ENCODE measurements at regions not wholly inside any gene's neighbourhood (a gene's known extent, or its start where the extent isn't known, plus 50 kb on each side); places are given as distances from the start of the nearest gene placed in this dataset.

- H3K9me3 ChIP-seq (ENCODE audit: control insufficient read depth in 1 of 2, insufficient read depth in 1 of 2, low read length in 2 of 2), result peaks cover 0 to 14% of the 10 kb centered on the region in 2 experiments
- Mint-ChIP-seq H3K9me3 (no peaks in the 10 kb centered on the region), H3K27me3 (peaks cover 16% of the 10 kb centered on the region), H3K4me3 (no peak overlapping the region), H3K27ac (no peak overlapping the region), H3K4me1 (ENCODE audit: low read depth) (no peaks in the 10 kb centered on the region), H3K36me3 (ENCODE audit: low read depth) (no peaks in the 10 kb centered on the region)
- ChIA-PET CTCF (no interaction called here), POLR2A (no interaction called here)
- H3K27ac ChIP-seq (ENCODE audit: low read depth in 1 of 2, low read length in 2 of 2), result no peak overlapping the region
- H3K4me3 ChIP-seq (ENCODE audit: low read length), result no peak overlapping the region
- no peaks in the 10 kb centered on the region for H3K27me3 ChIP-seq (ENCODE audit: control insufficient read depth in 1 of 2, insufficient read depth in 2 of 2, low read length in 2 of 2)
- intact Hi-C loops (cut with DNase I, micrococcal nuclease), result no loop called here
- no peak for DNase-seq
- no peaks in the 10 kb centered on the region for H3K36me3 ChIP-seq (ENCODE audit: insufficient read depth, low read length)
- TF ChIP-seq CTCF (IDR thresholded peaks at IDR 0.05), result no peak
- no peaks in the 10 kb centered on the region for H3K4me1 ChIP-seq (ENCODE audit: insufficient read depth, low read length)
- no peak for ATAC-seq (ENCODE audit: poor library complexity)
Observed at GRCh38 chr20:61157301-61157700, 94.8 kb upstream of the CDH4 start.

- ChIA-PET POLR2A (no interaction called here), CTCF (no interaction called here)
- no peak overlapping the region for H3K4me3 ChIP-seq (ENCODE audit: low read length)
- ATAC-seq (ENCODE audit: poor library complexity) (no peak), DNase-seq (no peak)
- no peaks in the 10 kb centered on the region for H3K4me1 Mint-ChIP-seq (ENCODE audit: low read depth)
- H3K36me3 Mint-ChIP-seq (ENCODE audit: low read depth), result no peaks in the 10 kb centered on the region
- H3K27ac ChIP-seq (ENCODE audit: low read depth in 1 of 2, low read length in 2 of 2), result no peak overlapping the region
- H3K9me3 ChIP-seq (ENCODE audit: control insufficient read depth in 1 of 2, insufficient read depth in 1 of 2, low read length in 2 of 2), result peaks cover 0 to 11% of the 10 kb centered on the region in 2 experiments
- intact Hi-C loops (cut with DNase I, micrococcal nuclease), result no loop called here
- no peaks in the 10 kb centered on the region for H3K4me1 ChIP-seq (ENCODE audit: insufficient read depth, low read length)
- H3K36me3 ChIP-seq (ENCODE audit: insufficient read depth, low read length), result no peaks in the 10 kb centered on the region
- no peaks in the 10 kb centered on the region for H3K27me3 ChIP-seq (ENCODE audit: control insufficient read depth in 1 of 2, insufficient read depth in 2 of 2, low read length in 2 of 2)
- no peaks in the 10 kb centered on the region for H3K9me3 Mint-ChIP-seq
- no peak overlapping the region for H3K27ac Mint-ChIP-seq
- no peak for TF ChIP-seq CTCF (IDR thresholded peaks at IDR 0.05)
- H3K27me3 Mint-ChIP-seq, result peaks cover 21% of the 10 kb centered on the region
- no peak overlapping the region for H3K4me3 Mint-ChIP-seq
Observed at GRCh38 chr20:61159957-61160686, 91.9 kb upstream of the CDH4 start.

DNA sequence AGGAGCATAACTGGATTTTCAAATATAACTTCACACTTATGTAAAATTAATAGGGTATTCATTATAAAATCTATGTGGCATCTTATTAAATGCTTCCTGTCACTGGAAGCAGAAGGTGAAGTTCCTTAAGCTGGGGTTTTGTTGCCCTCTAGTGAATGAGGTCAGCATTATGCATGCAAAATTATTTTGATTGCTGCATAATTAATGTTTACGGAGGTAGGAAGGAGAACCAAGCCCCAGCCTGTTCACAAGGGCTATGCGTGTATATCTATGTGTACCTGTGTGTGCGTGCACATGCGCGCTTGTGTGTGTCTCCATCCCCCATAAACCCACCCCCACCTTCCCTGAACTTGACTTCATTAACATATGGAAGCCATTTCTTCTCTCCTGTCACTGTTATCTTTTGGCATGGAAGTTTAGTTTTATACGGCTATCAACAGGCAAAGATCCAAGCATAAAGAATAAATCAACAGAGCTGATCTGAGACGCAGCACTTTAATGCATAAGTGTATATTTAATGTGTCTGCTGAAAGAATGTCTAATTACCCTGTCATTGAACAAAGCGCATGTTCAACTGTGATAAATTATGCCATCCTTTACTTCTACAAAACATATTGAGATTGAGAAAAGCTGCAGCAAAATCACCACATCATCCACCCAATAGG is 90.2 kb upstream of the CDH4 start:
- CTCF ChIA-PET, result no interaction called here

More for the DNA sequence above, 90.2 kb upstream of the CDH4 start:
- H3K27ac ChIP-seq (ENCODE audit: low read depth in 1 of 2, low read length in 2 of 2), result no peak overlapping the region
- intact Hi-C loops (cut with DNase I, micrococcal nuclease), result no loop called here
- no peak overlapping the region for H3K4me3 ChIP-seq (ENCODE audit: low read length)
- POLR2A ChIA-PET, result no interaction called here
- ATAC-seq (ENCODE audit: poor library complexity), result no peak
- H3K4me3 Mint-ChIP-seq, result no peak overlapping the region
- no peaks in the 10 kb centered on the region for H3K4me1 ChIP-seq (ENCODE audit: insufficient read depth, low read length)
- no peaks in the 10 kb centered on the region for H3K27me3 ChIP-seq (ENCODE audit: control insufficient read depth in 1 of 2, insufficient read depth in 2 of 2, low read length in 2 of 2)
- TF ChIP-seq CTCF (IDR thresholded peaks at IDR 0.05), result no peak
- H3K36me3 Mint-ChIP-seq (ENCODE audit: low read depth), result no peaks in the 10 kb centered on the region
- peaks cover 27% of the 10 kb centered on the region for H3K27me3 Mint-ChIP-seq
- H3K4me1 Mint-ChIP-seq (ENCODE audit: low read depth), result no peaks in the 10 kb centered on the region
- no peaks in the 10 kb centered on the region for H3K36me3 ChIP-seq (ENCODE audit: insufficient read depth, low read length)
- H3K9me3 ChIP-seq (ENCODE audit: control insufficient read depth in 1 of 2, insufficient read depth in 1 of 2, low read length in 2 of 2), result peaks cover 0 to 11% of the 10 kb centered on the region in 2 experiments
- H3K27ac Mint-ChIP-seq, result no peak overlapping the region
- no peak for DNase-seq
- no peaks in the 10 kb centered on the region for H3K9me3 Mint-ChIP-seq

Data from CD4-positive, alpha-beta T cell (primary cell).